Neural cell (in vitro differentiated cells): ENCODE measurements at regions not wholly inside any gene's neighbourhood (a gene's known extent, or its start where the extent isn't known, plus 50 kb on each side); places are given as distances from the start of the nearest gene placed in this dataset.
"Not testable (repeated sequence)": the region's sequence is repeated elsewhere in the genome, so short reads cannot be mapped to it uniquely, and the experiment has no call there.

Source experiments
- H2AFZ ChIP-seq: fragments of 200-600, 300-800 bp; sonication (generic), shearing (Covaris generic); 2 replicates; pipeline ENCODE4 v1.6.0; 2014; ENCODE audit warnings: low read depth, mild to moderate bottlenecking, antibody characterized with exemption, low read length, moderate library complexity
- H3F3A ChIP-seq: fragments of 200-600 bp; shearing (Covaris generic); 2 replicates; pipeline ENCODE4 v1.6.1; 2016; ENCODE audit warnings: mild to moderate bottlenecking, moderate library complexity, mixed read lengths, antibody characterized with exemption, low read length; ENCODE audit not compliant: insufficient read depth, poor library complexity, severe bottlenecking
- H3K27ac ChIP-seq: fragments of 200-600, 300-800 bp; sonication (generic), shearing (Covaris generic); 2 replicates; pipeline ENCODE4 v1.5.1; 2014; ENCODE audit warnings: mild to moderate bottlenecking, low read length, moderate library complexity
- H3K27me3 ChIP-seq: fragments of 300-800, 200-600 bp; sonication (generic), shearing (Covaris generic); 2 replicates; pipeline ENCODE4 v1.6.0; 2014; ENCODE audit warnings: mild to moderate bottlenecking, low read depth, low read length, moderate library complexity; ENCODE audit not compliant: insufficient read depth
- H3K36me3 ChIP-seq: fragments of 300-800, 200-600 bp; sonication (generic), shearing (Covaris generic); 2 replicates; pipeline ENCODE4 v1.5.1; 2014; ENCODE audit warnings: mild to moderate bottlenecking, antibody characterized with exemption, low read length, moderate library complexity; ENCODE audit not compliant: insufficient read depth
- H3K4me2 ChIP-seq: fragments of 300-800, 200-600 bp; sonication (generic), shearing (Covaris generic); 2 replicates; pipeline ENCODE4 v1.6.0; 2014; ENCODE audit warnings: mild to moderate bottlenecking, low read length
- H3K4me3 ChIP-seq: fragments of 300-800, 200-600 bp; sonication (generic), shearing (Covaris generic); 2 replicates; pipeline ENCODE4 v1.5.1; 2014; ENCODE audit warnings: mild to moderate bottlenecking, low read length, moderate library complexity
- H3K79me2 ChIP-seq: fragments of 200-600 bp; shearing (Covaris generic); replicated peaks from 2 replicates; pipeline ENCODE4 v1.6.0; 2014; ENCODE audit warnings: mild to moderate bottlenecking, low read length, moderate library complexity; ENCODE audit not compliant: insufficient read depth
- H3K9ac ChIP-seq: fragments of 300-800, 200-600 bp; sonication (generic), shearing (Covaris generic); 2 replicates; pipeline ENCODE4 v1.6.1; 2016; ENCODE audit warnings: mild to moderate bottlenecking, low read length, mixed read lengths
- H3K9me2 ChIP-seq: fragments of 200-600 bp; shearing (Covaris generic); 2 replicates; pipeline ENCODE4 v1.6.1; 2016; ENCODE audit warnings: mild to moderate bottlenecking, low read length, mixed read lengths; ENCODE audit not compliant: insufficient read depth
- H3K9me3 ChIP-seq: fragments of 200-600, 300-800 bp; sonication (generic), shearing (Covaris generic); 2 replicates; pipeline ENCODE4 v1.6.1; 2016; ENCODE audit warnings: mild to moderate bottlenecking, mixed run types, low read length, moderate library complexity, mixed read lengths
- H4K20me1 ChIP-seq: fragments of 200-600 bp; shearing (Covaris generic); 2 replicates; pipeline ENCODE4 v1.6.1; 2016; ENCODE audit warnings: mild to moderate bottlenecking, mixed run types; ENCODE audit not compliant: insufficient read depth
- EP300 ChIP-seq: fragments of 450-650 bp; conservative IDR thresholded peaks from 2 replicates; pipeline ENCODE4 v1.6.1; 2014; ENCODE audit warnings: antibody characterized with exemption, mild to moderate bottlenecking, moderate library complexity; ENCODE audit not compliant: poor library complexity, severe bottlenecking
- EZH2 ChIP-seq: fragments of 200-600, 300-800 bp; shearing (Covaris generic), sonication (generic); IDR thresholded peaks from 2 replicates; pipeline ENCODE4 v1.6.1; 2014; ENCODE audit warnings: antibody characterized with exemption, low read length, borderline replicate concordance, mild to moderate bottlenecking; ENCODE audit not compliant: insufficient read depth, poor library complexity, severe bottlenecking
- MXI1 ChIP-seq: fragments of 450-650 bp; conservative IDR thresholded peaks from 2 replicates; pipeline ENCODE4 v1.6.1; 2014; ENCODE audit warnings: antibody characterized with exemption, mild to moderate bottlenecking; ENCODE audit not compliant: poor library complexity, severe bottlenecking
- POLR2AphosphoS5 ChIP-seq: IDR thresholded peaks from 2 replicates; pipeline ENCODE4 v1.6.1; 2012
- RAD21 ChIP-seq: fragments of 450-650 bp; conservative IDR thresholded peaks from 2 replicates; pipeline ENCODE4 v1.6.1; 2014; ENCODE audit warnings: antibody characterized with exemption, mild to moderate bottlenecking, moderate library complexity
- SMC3 ChIP-seq: fragments of 450-650 bp; conservative IDR thresholded peaks from 2 replicates; pipeline ENCODE4 v1.6.1; 2014; ENCODE audit warnings: antibody characterized with exemption, mild to moderate bottlenecking, moderate library complexity; ENCODE audit not compliant: poor library complexity
- TAF1 ChIP-seq: IDR thresholded peaks from 2 replicates; pipeline ENCODE4 v1.6.1; 2012; ENCODE audit warnings: low read depth
- TF ChIP-seq, protein P1 (sequence below): fragments of 450-650 bp; IDR thresholded peaks from 2 replicates; pipeline ENCODE4 v1.5.1; 2014; ENCODE audit warnings: antibody characterized with exemption, mild to moderate bottlenecking, moderate library complexity; ENCODE audit not compliant: poor library complexity, severe bottlenecking
- TF ChIP-seq, protein P2 (sequence below): IDR thresholded peaks from 2 replicates; pipeline ENCODE4 v1.6.1; 2012; ENCODE audit warnings: borderline replicate concordance

GRCh38 chr3:75303741-75304140 lies 360.4 kb upstream of the FRG2C start:
- Histone ChIP-seq H3F3A (no peaks in the 10 kb centered on the region), H3K4me2 (no peak overlapping the region), H2AFZ (no peak overlapping the region), H3K9ac (no peak overlapping the region), H3K36me3 (no peaks in the 10 kb centered on the region), H3K79me2 (no peaks in the 10 kb centered on the region), H3K4me3 (no peak overlapping the region), H3K9me2 (no peaks in the 10 kb centered on the region), H3K27ac (no peak overlapping the region), H3K27me3 (no peaks in the 10 kb centered on the region), H3K9me3 (no peaks in the 10 kb centered on the region), H4K20me1 (no peaks in the 10 kb centered on the region)
- no peak for TF ChIP-seq MXI1
- TF ChIP-seq EZH2, result no peak
- TF ChIP-seq, protein P1, sequence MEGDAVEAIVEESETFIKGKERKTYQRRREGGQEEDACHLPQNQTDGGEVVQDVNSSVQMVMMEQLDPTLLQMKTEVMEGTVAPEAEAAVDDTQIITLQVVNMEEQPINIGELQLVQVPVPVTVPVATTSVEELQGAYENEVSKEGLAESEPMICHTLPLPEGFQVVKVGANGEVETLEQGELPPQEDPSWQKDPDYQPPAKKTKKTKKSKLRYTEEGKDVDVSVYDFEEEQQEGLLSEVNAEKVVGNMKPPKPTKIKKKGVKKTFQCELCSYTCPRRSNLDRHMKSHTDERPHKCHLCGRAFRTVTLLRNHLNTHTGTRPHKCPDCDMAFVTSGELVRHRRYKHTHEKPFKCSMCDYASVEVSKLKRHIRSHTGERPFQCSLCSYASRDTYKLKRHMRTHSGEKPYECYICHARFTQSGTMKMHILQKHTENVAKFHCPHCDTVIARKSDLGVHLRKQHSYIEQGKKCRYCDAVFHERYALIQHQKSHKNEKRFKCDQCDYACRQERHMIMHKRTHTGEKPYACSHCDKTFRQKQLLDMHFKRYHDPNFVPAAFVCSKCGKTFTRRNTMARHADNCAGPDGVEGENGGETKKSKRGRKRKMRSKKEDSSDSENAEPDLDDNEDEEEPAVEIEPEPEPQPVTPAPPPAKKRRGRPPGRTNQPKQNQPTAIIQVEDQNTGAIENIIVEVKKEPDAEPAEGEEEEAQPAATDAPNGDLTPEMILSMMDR, result no peak
- TF ChIP-seq, protein P2, sequence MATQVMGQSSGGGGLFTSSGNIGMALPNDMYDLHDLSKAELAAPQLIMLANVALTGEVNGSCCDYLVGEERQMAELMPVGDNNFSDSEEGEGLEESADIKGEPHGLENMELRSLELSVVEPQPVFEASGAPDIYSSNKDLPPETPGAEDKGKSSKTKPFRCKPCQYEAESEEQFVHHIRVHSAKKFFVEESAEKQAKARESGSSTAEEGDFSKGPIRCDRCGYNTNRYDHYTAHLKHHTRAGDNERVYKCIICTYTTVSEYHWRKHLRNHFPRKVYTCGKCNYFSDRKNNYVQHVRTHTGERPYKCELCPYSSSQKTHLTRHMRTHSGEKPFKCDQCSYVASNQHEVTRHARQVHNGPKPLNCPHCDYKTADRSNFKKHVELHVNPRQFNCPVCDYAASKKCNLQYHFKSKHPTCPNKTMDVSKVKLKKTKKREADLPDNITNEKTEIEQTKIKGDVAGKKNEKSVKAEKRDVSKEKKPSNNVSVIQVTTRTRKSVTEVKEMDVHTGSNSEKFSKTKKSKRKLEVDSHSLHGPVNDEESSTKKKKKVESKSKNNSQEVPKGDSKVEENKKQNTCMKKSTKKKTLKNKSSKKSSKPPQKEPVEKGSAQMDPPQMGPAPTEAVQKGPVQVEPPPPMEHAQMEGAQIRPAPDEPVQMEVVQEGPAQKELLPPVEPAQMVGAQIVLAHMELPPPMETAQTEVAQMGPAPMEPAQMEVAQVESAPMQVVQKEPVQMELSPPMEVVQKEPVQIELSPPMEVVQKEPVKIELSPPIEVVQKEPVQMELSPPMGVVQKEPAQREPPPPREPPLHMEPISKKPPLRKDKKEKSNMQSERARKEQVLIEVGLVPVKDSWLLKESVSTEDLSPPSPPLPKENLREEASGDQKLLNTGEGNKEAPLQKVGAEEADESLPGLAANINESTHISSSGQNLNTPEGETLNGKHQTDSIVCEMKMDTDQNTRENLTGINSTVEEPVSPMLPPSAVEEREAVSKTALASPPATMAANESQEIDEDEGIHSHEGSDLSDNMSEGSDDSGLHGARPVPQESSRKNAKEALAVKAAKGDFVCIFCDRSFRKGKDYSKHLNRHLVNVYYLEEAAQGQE, result no peak
- TF ChIP-seq RAD21, result no peak
- TF ChIP-seq POLR2AphosphoS5, result no peak

- Histone ChIP-seq H3K9me2 (no peaks in the 10 kb centered on the region), H3K9ac (no peak overlapping the region), H3K4me2 (no peak overlapping the region), H2AFZ (no peak overlapping the region), H3K79me2 (no peaks in the 10 kb centered on the region), H4K20me1 (no peaks in the 10 kb centered on the region), H3K4me3 (no peak overlapping the region), H3F3A (no peaks in the 10 kb centered on the region), H3K27me3 (no peaks in the 10 kb centered on the region), H3K27ac (no peak overlapping the region), H3K36me3 (no peaks in the 10 kb centered on the region), H3K9me3 (no peaks in the 10 kb centered on the region)
- TF ChIP-seq, protein P1, result no peak
- TF ChIP-seq RAD21 (no peak), MXI1 (no peak), EZH2 (no peak), SMC3 (no peak), TAF1 (no peak), POLR2AphosphoS5 (no peak), EP300 (no peak)
- TF ChIP-seq, protein P2, result no peak
Measured at GRCh38 chr3:75305901-75306300, 358.2 kb upstream of the FRG2C start.

DNA sequence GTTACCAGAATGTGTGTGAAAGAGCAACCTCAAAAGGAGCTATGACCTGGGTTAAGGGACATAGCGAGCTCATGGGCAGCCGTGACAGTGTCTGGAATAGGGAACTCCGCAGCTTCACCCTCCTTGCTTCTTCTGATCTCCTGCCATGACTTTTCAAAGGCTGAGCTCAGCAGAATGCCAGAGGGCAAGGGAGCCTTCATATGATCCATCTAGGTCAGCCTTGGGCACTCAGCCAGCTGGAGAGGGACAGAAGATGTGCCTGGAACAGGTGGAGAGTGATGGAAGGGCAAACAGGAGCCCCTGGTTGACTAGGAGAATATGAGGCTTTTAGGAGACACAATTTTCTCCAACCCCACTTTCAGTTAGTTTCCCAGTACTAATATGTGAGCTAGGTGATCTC lies 352.8 kb upstream of the FRG2C start:
- not testable (repeated sequence) for H3K79me2 ChIP-seq, H3K27me3 ChIP-seq, H3K9me2 ChIP-seq, H3K4me3 ChIP-seq, H3K9me3 ChIP-seq, H2AFZ ChIP-seq, H4K20me1 ChIP-seq, H3K9ac ChIP-seq, H3K36me3 ChIP-seq, H3F3A ChIP-seq, H3K27ac ChIP-seq, H3K4me2 ChIP-seq
